Body of pancreas (tissue), 4 donors: ENCODE measurements at regions not wholly inside any gene's neighbourhood (a gene's known extent, or its start where the extent isn't known, plus 50 kb on each side); places are given as distances from the start of the nearest gene placed in this dataset.

Source experiments
- POLR2A ChIP-seq, 3 donors: fragments of 450-650 bp; IDR thresholded peaks; one replicate each; pipeline ENCODE4 v1.6.1; 2016; ENCODE audit warnings: antibody characterized with exemption in 3 of 3, mild to moderate bottlenecking in 2 of 3
- TF ChIP-seq, protein P1 (sequence below), 7 experiments: fragments of 450-650 bp in 4 of 7; fragments of 200-600 bp in 3 of 7; sonication (generic) in 3 of 7; IDR thresholded peaks; one replicate each; pipeline ENCODE4 v1.5.1; 2016 to 2019; ENCODE audit warnings: antibody characterized with exemption in 7 of 7

DNA sequence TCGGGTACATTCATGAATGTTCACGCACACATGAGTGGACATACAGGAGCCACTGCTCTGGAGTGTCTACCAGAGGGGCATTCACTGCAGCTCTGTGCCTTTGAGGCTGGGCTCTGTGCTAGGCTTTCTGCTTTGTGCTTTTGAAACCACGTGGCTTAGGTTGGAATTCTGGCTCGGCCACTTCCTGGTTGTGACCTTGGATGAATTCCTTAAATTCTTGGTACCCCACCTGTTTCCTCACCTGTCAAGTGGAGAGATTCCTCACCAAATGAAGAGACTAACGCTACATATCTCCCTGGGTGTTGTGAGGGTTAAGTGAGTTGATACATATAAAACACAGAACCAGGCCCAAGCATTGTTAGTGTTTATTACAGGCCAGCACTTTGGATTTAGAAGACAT, 842.8 kb downstream of the VRK1 start:
- TF ChIP-seq, protein P1, sequence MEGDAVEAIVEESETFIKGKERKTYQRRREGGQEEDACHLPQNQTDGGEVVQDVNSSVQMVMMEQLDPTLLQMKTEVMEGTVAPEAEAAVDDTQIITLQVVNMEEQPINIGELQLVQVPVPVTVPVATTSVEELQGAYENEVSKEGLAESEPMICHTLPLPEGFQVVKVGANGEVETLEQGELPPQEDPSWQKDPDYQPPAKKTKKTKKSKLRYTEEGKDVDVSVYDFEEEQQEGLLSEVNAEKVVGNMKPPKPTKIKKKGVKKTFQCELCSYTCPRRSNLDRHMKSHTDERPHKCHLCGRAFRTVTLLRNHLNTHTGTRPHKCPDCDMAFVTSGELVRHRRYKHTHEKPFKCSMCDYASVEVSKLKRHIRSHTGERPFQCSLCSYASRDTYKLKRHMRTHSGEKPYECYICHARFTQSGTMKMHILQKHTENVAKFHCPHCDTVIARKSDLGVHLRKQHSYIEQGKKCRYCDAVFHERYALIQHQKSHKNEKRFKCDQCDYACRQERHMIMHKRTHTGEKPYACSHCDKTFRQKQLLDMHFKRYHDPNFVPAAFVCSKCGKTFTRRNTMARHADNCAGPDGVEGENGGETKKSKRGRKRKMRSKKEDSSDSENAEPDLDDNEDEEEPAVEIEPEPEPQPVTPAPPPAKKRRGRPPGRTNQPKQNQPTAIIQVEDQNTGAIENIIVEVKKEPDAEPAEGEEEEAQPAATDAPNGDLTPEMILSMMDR (IDR thresholded peaks at IDR 0.05) = no peak
- TF ChIP-seq POLR2A (IDR thresholded peaks at IDR 0.05) = no peak
